B cell (primary cell): ENCODE measurements at regions not wholly inside any gene's neighbourhood (a gene's known extent, or its start where the extent isn't known, plus 50 kb on each side); places are given as distances from the start of the nearest gene placed in this dataset.

Experiments
- ATAC-seq: fragments of 200-7000 bp; cut with Tn5 transposase; one replicate; pipeline ENCODE4 v1.10.0; 2021; ENCODE audit warnings: low read depth, mild to moderate bottlenecking, moderate number of reproducible peaks, moderate library complexity
- CTCF ChIA-PET: fragments of 350-600 bp; sonication (Branson Sonifier 250); formaldehyde crosslinking; loops from one replicate; lab custom pipeline; 2021; ENCODE audit warnings: antibody characterized with exemption, inconsistent platforms; lab: Charles Lee
- POLR2A ChIA-PET: fragments of 350-600 bp; sonication (Branson Sonifier 250); formaldehyde crosslinking; loops from one replicate; lab custom pipeline; 2021; ENCODE audit warnings: antibody characterized with exemption; lab: Charles Lee
- DNase-seq: peaks from one replicate; pipeline ENCODE4 v3.0.0; 2013
- H2AFZ ChIP-seq: 2 replicates; pipeline ENCODE4 v1.6.1; 2012; ENCODE audit warnings: mild to moderate bottlenecking, low read depth, low read length; ENCODE audit not compliant: insufficient read depth, poor library complexity, severe bottlenecking
- H3K27ac ChIP-seq, 2 donors: 1 replicate in 1 of 2; 2 replicates in 1 of 2; pipeline ENCODE4 v1.5.1; 2012 to 2013; ENCODE audit warnings: low read length in 2 of 2, mild to moderate bottlenecking in 2 of 2, moderate library complexity in 1 of 2
- H3K27me3 ChIP-seq, 4 experiments: fragments of 200-600 bp in 1 of 4; sonication (generic) in 1 of 4; replicated peaks in 1 of 4; 1 replicate in 2 of 4; 2 replicates in 2 of 4; pipeline versions ENCODE4 v1.6.1 to v1.7.0; 2013 to 2016; ENCODE audit warnings: low read length in 3 of 4, mild to moderate bottlenecking in 2 of 4, mixed read lengths in 1 of 4, moderate library complexity in 1 of 4; ENCODE audit not compliant: insufficient read depth in 4 of 4, control insufficient read depth in 3 of 4; ENCODE audit errors: control extremely low read depth in 1 of 4
- H3K36me3 ChIP-seq, 2 experiments: replicated peaks in 1 of 2; 1 replicate in 1 of 2; 2 replicates in 1 of 2; pipeline versions ENCODE4 v1.6.1 to v1.7.1; 2013; ENCODE audit warnings: low read length in 1 of 2; ENCODE audit not compliant: insufficient read depth in 2 of 2, control insufficient read depth in 1 of 2; ENCODE audit errors: control extremely low read depth in 1 of 2, extremely low read depth in 1 of 2
- H3K4me1 ChIP-seq, 2 donors: fragments of 200-600 bp in 1 of 2; sonication (generic) in 1 of 2; 1 replicate in 1 of 2; 2 replicates in 1 of 2; pipeline versions ENCODE4 v1.5.1 to v1.6.1; 2013 to 2017; ENCODE audit warnings: low read length in 2 of 2; ENCODE audit not compliant: control insufficient read depth in 2 of 2, insufficient read depth in 2 of 2
- H3K4me2 ChIP-seq: replicated peaks from 2 replicates; pipeline ENCODE3; 2012; ENCODE audit warnings: mild to moderate bottlenecking, low read depth, low read length; ENCODE audit not compliant: poor library complexity, severe bottlenecking
- H3K4me3 ChIP-seq, 5 experiments: fragments of 200-600 bp in 1 of 5; sonication (generic) in 1 of 5; 1 replicate in 3 of 5; 2 replicates in 2 of 5; pipeline versions ENCODE4 v1.5.1 to v1.7.0; 2011 to 2016; ENCODE audit warnings: low read length in 4 of 5, mild to moderate bottlenecking in 4 of 5, low read depth in 2 of 5, control low read depth in 1 of 5, moderate library complexity in 1 of 5; ENCODE audit not compliant: insufficient read depth in 1 of 5; ENCODE audit errors: control extremely low read depth in 1 of 5, extremely low read depth in 1 of 5
- H3K79me2 ChIP-seq: fragments of 200-600 bp; sonication (generic); one replicate; pipeline ENCODE4 v1.6.0; 2016; ENCODE audit warnings: low read length; ENCODE audit not compliant: control insufficient read depth, insufficient read depth
- H3K9ac ChIP-seq: fragments of 200-600 bp; sonication (generic); 2 replicates; pipeline ENCODE4 v1.6.1; 2017; ENCODE audit warnings: mild to moderate bottlenecking, low read length, moderate library complexity
- H3K9me3 ChIP-seq, 3 donors: one replicate each; pipeline versions ENCODE4 v1.6.1 to v1.7.1; 2013; ENCODE audit warnings: low read length in 2 of 3; ENCODE audit not compliant: control insufficient read depth in 2 of 3, insufficient read depth in 1 of 3; ENCODE audit errors: control extremely low read depth in 1 of 3
- H4K20me1 ChIP-seq: 2 replicates; pipeline ENCODE4 v1.6.0; 2012; ENCODE audit warnings: mild to moderate bottlenecking, low read length; ENCODE audit not compliant: insufficient read depth, control insufficient read depth, poor library complexity, severe bottlenecking
- H3K27ac Mint-ChIP-seq: one replicate; pipeline ENCODE4 v1.8.0; 2021; ENCODE audit warnings: mixed read lengths
- H3K27me3 Mint-ChIP-seq: one replicate; pipeline ENCODE4 v1.8.0; 2021; ENCODE audit warnings: mixed read lengths
- H3K4me1 Mint-ChIP-seq: one replicate; pipeline ENCODE4 v1.8.0; 2021; ENCODE audit warnings: mixed read lengths
- H3K4me3 Mint-ChIP-seq: one replicate; pipeline ENCODE4 v1.8.0; 2021; ENCODE audit warnings: mixed read lengths
- H3K9me3 Mint-ChIP-seq: one replicate; pipeline ENCODE4 v1.8.0; 2022; ENCODE audit warnings: mixed read lengths; ENCODE audit not compliant: insufficient read depth
- CTCF ChIP-seq: fragments of 200-600 bp; IDR thresholded peaks from one replicate; pipeline ENCODE4 v1.8.0; 2022; ENCODE audit warnings: antibody characterized with exemption, mild to moderate bottlenecking
- EZH2 ChIP-seq: IDR thresholded peaks from 2 replicates; pipeline ENCODE4 v1.6.1; 2012; ENCODE audit warnings: borderline replicate concordance, low read depth, mild to moderate bottlenecking, moderate library complexity, low read length; ENCODE audit not compliant: insufficient read depth, poor library complexity, severe bottlenecking
- WGBS: methylation state at CpG from one replicate; pipeline ENCODE4 v1.1.5; 2013; ENCODE audit warnings: missing lambda C conversion rate; ENCODE audit not compliant: insufficient coverage; 5-methylcytosine and 5-hydroxymethylcytosine counted together
- intact Hi-C: fragments of 100-400 bp; cut with micrococcal nuclease; formaldehyde crosslinking; loops from one replicate; pipeline ENCODE4 v1.10.0; 2022

GRCh38 chr1:208646431-208646830 is 402.2 kb upstream of the PLXNA2 start:
- intact Hi-C loops = no loop called here
- CTCF ChIA-PET = no interaction called here
- 94% methylated on average over 1 of the region's 2 CpGs for WGBS

DNA sequence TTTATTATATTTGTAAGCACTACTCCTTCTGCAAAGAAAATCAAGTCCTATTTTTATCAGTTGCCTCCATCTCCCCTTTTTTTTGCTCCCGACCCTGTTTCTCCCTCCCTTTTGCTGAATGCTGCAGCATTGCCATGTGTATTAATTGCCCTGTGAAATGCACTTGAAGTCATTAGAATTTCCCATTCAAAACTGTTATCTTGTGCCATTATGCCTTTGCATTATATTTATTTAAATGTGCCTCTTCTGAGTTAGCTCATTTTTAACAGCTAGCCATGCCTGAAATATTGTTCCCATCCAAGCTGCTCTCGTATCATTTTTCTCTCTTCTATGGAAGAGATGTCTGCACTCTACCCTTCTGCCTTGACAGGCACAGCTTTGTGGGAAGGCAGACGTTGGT is 404.0 kb upstream of the PLXNA2 start:
- no peak overlapping the region for H3K4me3 ChIP-seq
- Mint-ChIP-seq H3K9me3 (no peaks in the 10 kb centered on the region), H3K27me3 (peaks cover 25% of the 10 kb centered on the region), H3K27ac (no peak overlapping the region), H3K4me3 (no peak overlapping the region), H3K4me1 (no peaks in the 10 kb centered on the region)
- WGBS = 80% methylated on average over 1 of the region's 3 CpGs
- no peaks in the 10 kb centered on the region for H3K36me3 ChIP-seq
- CTCF ChIA-PET = interaction anchor here (1.0 kb wide), 1 partner anchor 14 kb away, joined by 3 read pairs; no protein-coding TSS in a partner anchor
- POLR2A ChIA-PET = no interaction called here
- H2AFZ ChIP-seq = no peak overlapping the region
- peaks cover 0 to 10% (median 5%) of the 10 kb centered on the region in 4 experiments for H3K27me3 ChIP-seq
- H3K4me1 ChIP-seq = no peaks in the 10 kb centered on the region
- no peaks in the 10 kb centered on the region for H4K20me1 ChIP-seq
- intact Hi-C loops = no loop called here
- no peak for TF ChIP-seq CTCF
- no peak for TF ChIP-seq EZH2
- H3K79me2 ChIP-seq = no peaks in the 10 kb centered on the region
- ATAC-seq (no peak), DNase-seq (no peak)
- no peak overlapping the region for H3K9ac ChIP-seq
- no peaks in the 10 kb centered on the region for H3K9me3 ChIP-seq
- no peak overlapping the region for H3K27ac ChIP-seq
- H3K4me2 ChIP-seq = no peak overlapping the region

More at GRCh38 chr1:208646431-208646830, 402.2 kb upstream of the PLXNA2 start:
- no peak overlapping the region for H3K27ac ChIP-seq
- H3K27me3 ChIP-seq = peaks cover 0 to 6% (median 3%) of the 10 kb centered on the region in 4 experiments
- H3K4me2 ChIP-seq = no peak overlapping the region
- no peaks in the 10 kb centered on the region for H3K9me3 ChIP-seq
- H3K36me3 ChIP-seq = no peaks in the 10 kb centered on the region
- Mint-ChIP-seq H3K4me1 (no peaks in the 10 kb centered on the region), H3K27ac (no peak overlapping the region), H3K9me3 (no peaks in the 10 kb centered on the region), H3K27me3 (peaks cover 15% of the 10 kb centered on the region), H3K4me3 (no peak overlapping the region)
- no peaks in the 10 kb centered on the region for H4K20me1 ChIP-seq
- TF ChIP-seq CTCF (peak; percentile 29), EZH2 (no peak)
- POLR2A ChIA-PET = no interaction called here
- H3K4me1 ChIP-seq = no peaks in the 10 kb centered on the region
- no peak overlapping the region for H3K9ac ChIP-seq
- no peaks in the 10 kb centered on the region for H3K79me2 ChIP-seq
- ATAC-seq = no peak
- DNase-seq = no peak
- H2AFZ ChIP-seq = no peak overlapping the region
- H3K4me3 ChIP-seq = no peak overlapping the region
